Psoas muscle (tissue), 7 donors: ENCODE measurements at regions not wholly inside any gene's neighbourhood (a gene's known extent, or its start where the extent isn't known, plus 50 kb on each side); places are given as distances from the start of the nearest gene placed in this dataset.

Experiments
- ATAC-seq, 4 donors: fragments of 200-7000 bp; cut with Tn5 transposase; one replicate each; pipeline ENCODE4 v1.9.1; 2020; ENCODE audit warnings: moderate library complexity in 3 of 4, mild to moderate bottlenecking in 2 of 4
- DNase-seq, 2 donors: peaks; one replicate each; pipeline ENCODE4 v3.0.0-alpha.2; 2020
- H3K27ac ChIP-seq: fragments of 200-600 bp; one replicate; pipeline ENCODE4 v1.8.0; 2022
- H3K27me3 ChIP-seq, 3 donors: fragments of 200-600 bp in 1 of 3; one replicate each; pipeline versions ENCODE4 v1.6.1 to v1.8.0; 2013 to 2022; ENCODE audit warnings: low read length in 2 of 3, mild to moderate bottlenecking in 2 of 3, moderate library complexity in 1 of 3; ENCODE audit not compliant: insufficient read depth in 3 of 3
- H3K36me3 ChIP-seq, 2 donors: fragments of 200-600 bp in 1 of 2; one replicate each; pipeline versions ENCODE4 v1.6.1 to v1.8.0; 2013 to 2022; ENCODE audit warnings: low read depth in 1 of 2, mild to moderate bottlenecking in 1 of 2, moderate library complexity in 1 of 2; ENCODE audit not compliant: insufficient read depth in 1 of 2
- H3K4me1 ChIP-seq: fragments of 200-600 bp; one replicate; pipeline ENCODE4 v1.8.0; 2022
- H3K4me3 ChIP-seq: fragments of 200-600 bp; one replicate; pipeline ENCODE4 v1.8.0; 2022; ENCODE audit warnings: mild to moderate bottlenecking
- H3K9me3 ChIP-seq: fragments of 200-600 bp; one replicate; pipeline ENCODE4 v1.8.0; 2022
- WGBS, 3 donors: extraction: QIAGEN DNeasy Blood & Tissue Kit; methylation state at CpG; one replicate each; pipeline versions ENCODE4 v1.1.6 to v1.1.7; 2013; 5-methylcytosine and 5-hydroxymethylcytosine counted together
- intact Hi-C, 2 donors: fragments of 100-400 bp; cut with DNase I; formaldehyde crosslinking; loops; one replicate each; pipeline versions ENCODE4 v1.11.0 to v1.14.2; 2022
- TF ChIP-seq, protein P1 (sequence below): fragments of 200-600 bp; IDR thresholded peaks from one replicate; pipeline ENCODE4 v1.8.0; 2022; ENCODE audit warnings: antibody characterized with exemption
- donor health status: healthy with polysubstance abuse.
- donor health status: DM: no; HTN: no; CAD: no; lungs with moderate emphysema.
- donor health status: Bipolar disorder and iron deficiency.
- donor health status: healthy.
- donor health status: DM: yes; HTN: yes; CAD: no.
- donor health status: DM: no; HTN: no; CAD: no.
- donor health status: DM: yes; HTN: yes; CAD: no.

DNA sequence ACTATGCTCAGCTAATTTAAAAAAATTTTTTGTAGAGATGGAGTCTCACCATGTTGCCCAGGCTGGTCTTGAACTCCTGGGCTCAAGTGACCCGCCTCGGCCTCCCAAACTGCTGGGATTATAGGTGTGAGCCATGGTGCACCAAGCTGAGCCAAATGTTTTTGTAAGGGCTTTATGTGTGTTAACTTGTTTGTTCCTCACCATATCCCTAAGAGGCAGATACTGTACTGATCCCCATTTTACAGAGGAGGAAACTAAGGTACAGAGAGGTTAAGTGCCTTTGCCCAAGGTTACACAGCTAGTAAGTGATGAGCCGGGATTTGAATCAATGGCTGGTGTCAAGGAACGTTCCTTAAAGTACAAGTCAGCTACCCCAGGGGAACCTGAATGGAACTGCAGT lies 85.3 kb upstream of the KLF7 start:
- Histone ChIP-seq H3K9me3 (no peaks in the 10 kb centered on the region), H3K4me1 (no peaks in the 10 kb centered on the region), H3K27me3 (no peaks in the 10 kb centered on the region), H3K4me3 (no peak overlapping the region), H3K36me3 (no peaks in the 10 kb centered on the region), H3K27ac (no peak overlapping the region)
- TF ChIP-seq, protein P1, sequence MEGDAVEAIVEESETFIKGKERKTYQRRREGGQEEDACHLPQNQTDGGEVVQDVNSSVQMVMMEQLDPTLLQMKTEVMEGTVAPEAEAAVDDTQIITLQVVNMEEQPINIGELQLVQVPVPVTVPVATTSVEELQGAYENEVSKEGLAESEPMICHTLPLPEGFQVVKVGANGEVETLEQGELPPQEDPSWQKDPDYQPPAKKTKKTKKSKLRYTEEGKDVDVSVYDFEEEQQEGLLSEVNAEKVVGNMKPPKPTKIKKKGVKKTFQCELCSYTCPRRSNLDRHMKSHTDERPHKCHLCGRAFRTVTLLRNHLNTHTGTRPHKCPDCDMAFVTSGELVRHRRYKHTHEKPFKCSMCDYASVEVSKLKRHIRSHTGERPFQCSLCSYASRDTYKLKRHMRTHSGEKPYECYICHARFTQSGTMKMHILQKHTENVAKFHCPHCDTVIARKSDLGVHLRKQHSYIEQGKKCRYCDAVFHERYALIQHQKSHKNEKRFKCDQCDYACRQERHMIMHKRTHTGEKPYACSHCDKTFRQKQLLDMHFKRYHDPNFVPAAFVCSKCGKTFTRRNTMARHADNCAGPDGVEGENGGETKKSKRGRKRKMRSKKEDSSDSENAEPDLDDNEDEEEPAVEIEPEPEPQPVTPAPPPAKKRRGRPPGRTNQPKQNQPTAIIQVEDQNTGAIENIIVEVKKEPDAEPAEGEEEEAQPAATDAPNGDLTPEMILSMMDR, result no peak
- no peak for ATAC-seq
- 85 to 92% (median 87%) methylated on average over 4 of the region's 4 CpGs for WGBS, 3 donors
- intact Hi-C loops, result no loop called here
- DNase-seq, result no peak

DNA sequence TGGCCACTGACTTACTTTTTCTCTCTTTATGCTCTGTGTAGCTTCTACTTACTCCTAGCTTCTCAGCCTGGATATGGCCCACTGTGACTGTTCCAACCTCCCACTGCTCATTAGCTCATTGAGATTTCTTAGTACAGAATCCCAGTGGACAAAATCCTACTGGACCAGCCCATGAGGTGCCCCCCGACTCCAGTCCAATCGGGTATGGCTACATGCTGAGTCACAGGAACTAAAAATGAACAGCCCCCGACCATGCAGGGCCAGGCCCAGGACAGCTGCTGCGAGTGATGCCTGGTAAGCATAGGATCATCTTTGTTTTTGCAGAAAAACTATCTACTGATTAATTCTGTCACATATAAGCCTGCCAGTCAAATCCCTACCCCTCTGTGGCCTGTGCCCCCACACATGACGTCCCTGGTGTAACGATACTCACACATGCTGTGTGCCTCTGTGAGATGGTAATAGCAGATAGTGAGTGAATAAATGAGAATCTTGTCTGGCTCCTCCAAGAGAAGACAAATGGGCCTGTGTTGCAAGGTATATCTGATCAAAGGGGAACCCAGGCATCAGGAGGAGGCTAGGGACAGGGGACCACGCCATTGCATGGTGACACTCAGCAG lies 85.9 kb upstream of the KLF7 start:
- TF ChIP-seq, protein P1, result no peak
- ATAC-seq (no peak), DNase-seq (no peak)
- Histone ChIP-seq H3K27ac (no peak overlapping the region), H3K36me3 (no peaks in the 10 kb centered on the region), H3K4me3 (no peak overlapping the region), H3K9me3 (no peaks in the 10 kb centered on the region), H3K27me3 (no peaks in the 10 kb centered on the region), H3K4me1 (peaks cover 5% of the 10 kb centered on the region)
- intact Hi-C loops, result no loop called here
- 58 to 69% (median 63%) methylated on average over 7 of the region's 7 CpGs for WGBS, 3 donors

DNA sequence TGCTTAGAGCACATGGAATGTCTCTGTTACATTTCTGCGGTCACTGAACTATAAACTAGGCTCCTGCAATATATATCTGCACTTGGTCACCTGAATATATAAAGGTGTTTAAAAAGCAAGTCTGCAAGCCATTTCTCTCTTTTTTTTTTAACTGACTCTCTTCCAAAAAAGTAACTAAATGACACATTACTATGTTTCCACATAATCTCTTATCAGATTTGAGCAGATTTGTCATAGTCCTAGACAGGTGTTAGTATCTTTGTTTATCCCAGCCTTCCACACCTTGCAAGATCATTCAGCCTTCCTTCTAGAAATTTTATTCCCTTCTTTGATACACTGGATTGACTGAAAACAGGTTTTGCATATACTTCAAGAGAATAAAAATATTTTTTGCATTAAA lies 86.7 kb upstream of the KLF7 start:
- no peak for DNase-seq
- Histone ChIP-seq H3K4me3 (no peak overlapping the region), H3K4me1 (peaks cover 7% of the 10 kb centered on the region), H3K27me3 (no peaks in the 10 kb centered on the region), H3K27ac (no peak overlapping the region), H3K36me3 (no peaks in the 10 kb centered on the region), H3K9me3 (no peaks in the 10 kb centered on the region)
- WGBS, 3 donors, result 97 to 100% (median 97%) methylated on average over 1 of the region's 1 CpG
- TF ChIP-seq, protein P1, result no peak
- intact Hi-C loops, result no loop called here
- ATAC-seq, result no peak

DNA sequence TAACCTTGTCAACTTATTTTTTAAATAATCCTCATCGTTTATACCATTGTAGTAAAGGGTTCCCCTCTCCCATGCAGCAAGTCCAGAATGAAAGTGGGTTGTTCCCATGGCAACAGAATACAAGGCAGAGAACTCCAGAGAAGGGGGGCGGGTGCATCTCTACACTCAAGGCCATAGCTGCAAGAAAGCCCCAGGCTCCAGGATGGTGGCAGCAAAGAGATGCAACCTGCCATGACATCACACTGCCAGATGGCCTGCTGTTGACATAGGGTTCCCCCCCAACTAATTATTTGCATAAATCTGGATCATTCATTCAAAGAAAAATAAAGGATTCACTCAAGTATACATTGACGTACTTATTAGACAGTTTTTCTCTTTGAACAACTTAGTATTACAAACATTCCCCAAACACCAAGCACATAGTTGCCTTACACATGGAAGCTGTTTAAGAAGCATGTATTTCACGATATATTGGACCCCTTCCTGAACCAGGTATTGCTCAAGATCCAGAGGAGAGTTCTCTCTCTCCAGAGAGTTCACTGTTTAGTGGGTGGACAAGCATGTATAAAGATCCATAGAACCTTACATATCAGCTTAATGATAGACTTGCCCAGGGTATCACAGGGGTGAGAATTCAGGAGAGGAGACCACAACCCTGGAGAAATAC lies 87.4 kb upstream of the KLF7 start:
- 87 to 93% (median 93%) methylated on average over 4 of the region's 4 CpGs for WGBS, 3 donors
- Histone ChIP-seq H3K27ac (no peak overlapping the region), H3K4me1 (peaks cover 14% of the 10 kb centered on the region), H3K27me3 (no peaks in the 10 kb centered on the region), H3K9me3 (no peaks in the 10 kb centered on the region), H3K36me3 (no peaks in the 10 kb centered on the region), H3K4me3 (no peak overlapping the region)
- DNase-seq (no peak), ATAC-seq (no peak)
- TF ChIP-seq, protein P1, result no peak
- intact Hi-C loops, result no loop called here
